GM21515 (cell line): ENCODE measurements at regions not wholly inside any gene's neighbourhood (a gene's known extent, or its start where the extent isn't known, plus 50 kb on each side); places are given as distances from the start of the nearest gene placed in this dataset.
A peak's percentile ranks its signal among the peaks of the same experiment; 100 is the strongest.

Experiments used
- ATAC-seq: cut with Tn5 transposase; IDR thresholded peaks from one replicate; pipeline ENCODE4 v1.9.1; 2021; ENCODE audit not compliant: unreplicated experiment

GRCh38 chr15:77557564-77557963 is 75.1 kb downstream of the LINGO1 start:
- ATAC-seq: no peak

GRCh38 chr15:77557144-77557543 is 75.6 kb downstream of the LINGO1 start:
- ATAC-seq: no peak

GRCh38 chr15:77556622-77557021 is 76.1 kb downstream of the LINGO1 start:
- no peak for ATAC-seq

GRCh38 chr15:77555232-77555631 is 77.5 kb downstream of the LINGO1 start:
- ATAC-seq: no peak

- ATAC-seq: no peak
Measured at GRCh38 chr15:77554306-77555080, 78.2 kb downstream of the LINGO1 start.

- no peak for ATAC-seq
Measured at GRCh38 chr15:77553695-77554094, 79.0 kb downstream of the LINGO1 start.

GRCh38 chr15:77553257-77553656 is 79.5 kb downstream of the LINGO1 start:
- no peak for ATAC-seq

GRCh38 chr15:77552066-77552465 is 80.6 kb downstream of the LINGO1 start:
- ATAC-seq: no peak

- ATAC-seq: no peak
Measured at GRCh38 chr15:77550301-77551251, 82.1 kb downstream of the LINGO1 start.

GRCh38 chr15:77549576-77550288 is 83.0 kb downstream of the LINGO1 start:
- no peak for ATAC-seq

- ATAC-seq: no peak
Measured at GRCh38 chr15:77548589-77549557, 83.8 kb downstream of the LINGO1 start.

- ATAC-seq: no peak
Measured at GRCh38 chr15:77547801-77548588, 84.7 kb downstream of the LINGO1 start.

- ATAC-seq: no peak
Measured at GRCh38 chr15:77546870-77547269, 85.8 kb downstream of the LINGO1 start.

GRCh38 chr15:77546050-77546501 is 86.6 kb downstream of the LINGO1 start:
- no peak for ATAC-seq

- no peak for ATAC-seq
Measured at GRCh38 chr15:77545058-77545457, 87.7 kb downstream of the LINGO1 start.

GRCh38 chr15:77544162-77544561 is 88.5 kb downstream of the LINGO1 start:
- ATAC-seq: no peak

GRCh38 chr15:77543159-77543882 is 89.4 kb downstream of the LINGO1 start:
- ATAC-seq: peak; percentile 62

GRCh38 chr15:77542491-77543001 is 90.2 kb downstream of the LINGO1 start:
- no peak for ATAC-seq
